Activated CD4-positive, alpha-beta T cell treated with anti-CD3 and anti-CD28 coated beads, Interleukin-2, Interleukin-6, amounts not matched to agents 100 ng/mL and 50 ng/mL, durations not matched to agents 16 hours and 8 hours (primary cell): ENCODE measurements at regions not wholly inside any gene's neighbourhood (a gene's known extent, or its start where the extent isn't known, plus 50 kb on each side); places are given as distances from the start of the nearest gene placed in this dataset.
"Not testable (repeated sequence)": the region's sequence is repeated elsewhere in the genome, so short reads cannot be mapped to it uniquely, and the experiment has no call there.

Source experiments
- DNase-seq: peaks from one replicate; pipeline ENCODE4 v3.0.0-alpha.2; 2020

DNA sequence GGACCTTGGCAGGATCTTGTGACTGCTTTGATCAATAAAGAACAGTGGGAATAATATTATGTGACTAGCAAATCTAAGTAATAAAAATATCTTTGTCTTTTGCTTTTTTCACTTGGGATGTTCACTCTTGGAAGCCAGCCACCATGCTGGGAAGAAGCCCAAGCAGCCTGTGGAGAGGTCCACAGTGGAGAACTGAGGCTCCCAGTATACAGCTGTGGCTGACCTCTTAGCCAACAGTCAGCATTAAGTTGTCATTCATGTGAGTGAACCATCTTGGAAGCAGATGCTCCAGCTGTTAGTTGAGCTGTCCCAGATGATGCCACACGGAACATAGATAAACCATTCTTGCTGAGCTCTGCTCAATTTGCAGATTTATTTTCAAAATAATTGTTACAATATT is 160.0 kb downstream of the OSR1 start:
- no peak for DNase-seq

DNA sequence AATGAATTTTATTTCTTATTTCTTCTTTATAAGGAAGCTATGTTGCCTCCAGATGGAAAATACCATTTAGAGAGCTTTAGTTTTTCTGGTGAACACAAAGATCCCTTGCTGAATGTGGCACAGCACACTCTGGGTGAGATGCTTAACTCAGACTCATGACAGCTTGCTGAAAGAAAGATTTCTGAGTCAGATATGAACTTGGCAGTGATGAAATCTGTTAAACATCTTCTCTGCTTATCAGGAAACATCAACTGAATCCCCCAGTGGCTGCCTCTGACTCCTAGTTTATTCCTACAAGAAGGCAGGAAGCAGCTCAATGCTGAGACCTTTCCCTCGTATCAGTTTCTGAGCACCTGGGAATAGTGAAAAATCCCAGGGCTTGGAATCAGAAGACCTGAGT is 162.8 kb downstream of the OSR1 start:
- DNase-seq = no peak

DNA sequence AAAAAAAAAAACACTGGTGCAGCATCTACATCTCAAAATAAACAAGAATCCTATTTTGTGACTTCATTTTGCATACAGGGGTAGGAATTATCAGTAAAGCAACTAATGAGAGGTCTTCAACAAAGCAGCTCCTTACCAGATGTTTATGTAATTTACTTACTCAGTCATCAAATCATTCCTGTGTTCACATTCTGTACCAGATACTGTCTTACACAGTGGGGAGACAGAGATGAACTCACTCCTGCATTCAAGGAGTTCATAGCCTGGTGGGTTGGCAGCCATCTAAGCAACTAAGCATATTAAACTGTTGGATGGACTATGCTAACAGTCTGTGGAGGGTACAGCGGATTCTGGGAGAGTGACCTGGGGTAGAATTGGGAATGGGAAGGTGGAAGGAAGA is 169.0 kb downstream of the OSR1 start:
- DNase-seq = no peak

DNA sequence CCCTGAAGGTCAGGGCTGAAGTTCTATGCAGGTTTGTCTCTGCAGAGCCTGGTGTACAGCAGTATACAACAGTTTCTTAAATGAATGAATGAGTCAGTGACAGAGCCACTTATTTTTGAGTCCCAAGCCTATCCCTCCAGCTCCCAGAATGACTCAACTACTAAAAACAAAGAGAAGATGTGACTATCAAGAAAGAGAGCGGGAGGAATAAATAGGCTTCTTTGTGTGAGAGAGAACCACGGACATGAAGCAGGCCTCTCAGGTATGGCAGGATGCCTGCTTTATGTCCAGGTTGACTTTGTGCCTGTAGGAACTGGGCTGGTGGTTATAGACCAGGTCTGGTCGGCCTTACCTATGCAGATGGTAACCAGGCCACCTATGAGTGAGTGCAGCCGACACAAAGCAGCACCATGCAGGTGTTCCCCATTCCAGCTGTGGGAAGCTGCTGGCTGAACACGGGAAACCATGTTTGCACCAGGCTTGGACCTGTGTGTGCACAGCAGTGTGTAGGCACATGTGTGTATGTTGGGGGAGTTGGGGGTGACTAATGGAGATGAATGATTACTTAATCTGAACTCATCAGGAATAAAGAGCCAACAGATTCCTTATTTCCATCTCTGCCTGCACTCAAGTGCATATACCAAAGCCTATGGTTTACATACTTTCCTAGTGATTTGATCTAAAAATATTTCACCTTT is 171.0 kb downstream of the OSR1 start:
- no peak for DNase-seq

GRCh38 chr2:19185086-19185485 is 173.3 kb downstream of the OSR1 start:
- no peak for DNase-seq

GRCh38 chr2:19178175-19178574 is 180.2 kb downstream of the OSR1 start:
- DNase-seq = no peak

GRCh38 chr2:19176977-19177376 is 181.4 kb downstream of the OSR1 start:
- no peak for DNase-seq

- no peak for DNase-seq
Measured at GRCh38 chr2:19176172-19176852, 182.1 kb downstream of the OSR1 start.

GRCh38 chr2:19174176-19174575 is 184.2 kb downstream of the OSR1 start:
- no peak for DNase-seq

- no peak for DNase-seq
Measured at GRCh38 chr2:19171409-19171808, 187.0 kb downstream of the OSR1 start.

DNA sequence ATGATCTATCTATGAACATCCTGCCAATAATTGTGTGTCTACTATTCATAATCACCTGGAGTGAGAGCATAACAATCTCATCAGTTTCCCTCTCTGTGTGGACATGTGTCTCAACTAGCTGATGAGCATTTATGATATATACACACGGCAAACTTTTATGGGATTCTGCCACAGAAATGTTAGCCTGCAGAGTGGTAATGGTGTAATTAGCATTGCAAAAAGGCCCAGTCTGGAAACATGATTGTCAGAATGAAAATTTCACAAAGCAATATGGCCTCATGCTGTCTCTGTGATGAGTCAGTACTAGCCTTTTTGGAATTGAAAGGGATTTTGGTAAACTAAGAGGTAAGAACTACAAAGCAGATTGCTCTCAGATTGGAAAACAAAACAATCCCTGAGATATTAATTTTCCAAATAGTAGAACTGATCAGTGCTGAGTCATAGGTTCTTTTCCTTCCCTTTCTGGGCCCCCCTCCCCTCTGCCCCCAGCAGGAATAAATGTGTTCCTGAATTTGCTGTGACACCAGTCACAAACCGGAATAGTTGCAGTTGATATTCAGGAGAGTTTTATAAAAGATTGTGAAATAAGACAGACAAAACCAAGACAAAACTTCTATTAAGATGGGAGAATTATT is 189.2 kb downstream of the OSR1 start:
- no peak for DNase-seq

GRCh38 chr2:19164099-19164498 is 194.3 kb downstream of the OSR1 start:
- not testable (repeated sequence) for DNase-seq

DNA sequence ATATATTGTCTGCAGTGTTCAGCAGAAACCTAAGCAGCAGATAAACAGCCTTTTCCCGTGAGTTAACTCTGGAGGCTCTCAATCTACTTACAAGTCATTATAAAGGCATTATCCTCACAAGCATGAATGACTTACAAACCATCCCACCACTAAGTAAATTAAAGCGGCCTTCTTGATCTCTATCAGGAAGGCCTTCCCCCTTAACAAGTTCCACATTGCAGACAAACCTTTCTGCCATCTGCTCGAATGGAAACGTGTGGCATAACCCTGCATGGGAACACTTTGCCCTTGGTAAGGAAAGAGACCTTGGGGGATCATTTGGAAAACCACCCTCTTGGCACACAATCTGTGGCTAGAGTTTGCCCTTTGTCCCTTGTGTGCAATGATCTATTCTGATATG is 199.5 kb downstream of the OSR1 start:
- no peak for DNase-seq

- no peak for DNase-seq
Measured at GRCh38 chr2:19158211-19158610, 200.2 kb downstream of the OSR1 start.

DNA sequence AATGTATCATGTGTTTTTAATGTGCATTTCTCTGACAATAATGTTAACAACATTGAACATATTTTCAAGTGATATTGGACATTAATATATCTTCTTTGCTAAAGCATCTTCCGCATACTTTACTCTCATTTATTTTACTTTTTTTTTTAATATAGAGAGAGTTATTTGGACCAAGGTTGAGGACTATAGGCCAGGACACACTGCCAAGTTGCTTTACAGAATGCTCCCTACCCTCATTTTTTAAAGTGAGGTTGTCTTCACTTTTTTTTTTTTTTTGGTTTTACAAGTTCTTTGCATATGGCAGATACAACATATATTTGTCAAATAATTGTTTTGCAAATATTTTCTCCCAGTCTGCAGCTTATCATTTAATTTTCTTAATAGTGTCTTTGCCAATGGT is 201.8 kb downstream of the OSR1 start:
- no peak for DNase-seq

GRCh38 chr2:19150726-19151125 is 207.7 kb downstream of the OSR1 start:
- no peak for DNase-seq

DNA sequence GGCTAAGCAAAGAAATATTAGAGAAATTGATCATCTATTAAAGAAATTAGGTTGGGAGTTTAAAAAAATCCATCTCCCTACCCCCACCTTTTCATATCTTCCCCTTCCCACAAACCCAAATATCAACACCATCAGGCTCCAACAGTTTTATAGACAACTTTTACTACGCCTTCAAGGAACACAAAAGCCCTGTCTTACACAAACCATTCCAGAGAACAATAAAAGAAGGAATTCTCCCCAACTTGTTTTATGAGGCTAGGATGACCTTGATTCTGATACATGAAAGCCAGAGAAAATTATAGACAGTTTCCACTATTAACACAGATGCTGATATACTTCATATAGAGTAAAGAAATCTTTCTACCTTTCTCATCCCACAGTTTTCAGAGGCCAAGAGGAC is 211.6 kb downstream of the OSR1 start:
- DNase-seq = no peak

GRCh38 chr2:19141234-19142004 is 217.0 kb downstream of the OSR1 start:
- DNase-seq = no peak

- DNase-seq = no peak
Measured at GRCh38 chr2:19140463-19141208, 217.8 kb downstream of the OSR1 start.

- DNase-seq = no peak
Measured at GRCh38 chr2:19139386-19139785, 219.0 kb downstream of the OSR1 start.

DNA sequence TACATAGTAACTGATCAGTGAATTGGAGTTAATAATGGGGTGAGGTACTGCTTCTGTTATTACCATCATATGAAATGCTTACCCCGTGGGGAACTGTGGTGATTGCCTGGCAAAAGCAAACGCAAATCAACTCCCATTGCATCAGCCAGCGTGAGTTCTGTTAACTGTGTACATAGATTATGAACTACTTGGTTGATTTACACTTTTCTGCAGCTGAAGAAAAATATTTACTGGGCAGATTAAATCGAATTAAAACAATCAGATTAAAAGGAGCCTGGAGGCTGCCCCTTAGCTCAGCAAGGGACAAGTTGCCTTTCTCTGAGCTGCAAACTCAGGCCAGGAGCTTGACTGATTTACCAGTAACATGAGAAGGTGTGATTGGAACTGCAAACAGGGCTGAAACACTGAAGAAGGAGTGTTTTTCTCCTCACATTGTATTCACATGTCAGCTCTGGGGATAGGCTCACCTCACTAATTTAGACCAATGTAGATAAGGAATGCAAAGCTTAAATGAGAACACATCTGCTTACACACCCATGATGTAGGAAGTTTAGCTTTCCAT is 220.1 kb downstream of the OSR1 start:
- DNase-seq = no peak

- DNase-seq = no peak
Measured at GRCh38 chr2:19137433-19137832, 221.0 kb downstream of the OSR1 start.

DNA sequence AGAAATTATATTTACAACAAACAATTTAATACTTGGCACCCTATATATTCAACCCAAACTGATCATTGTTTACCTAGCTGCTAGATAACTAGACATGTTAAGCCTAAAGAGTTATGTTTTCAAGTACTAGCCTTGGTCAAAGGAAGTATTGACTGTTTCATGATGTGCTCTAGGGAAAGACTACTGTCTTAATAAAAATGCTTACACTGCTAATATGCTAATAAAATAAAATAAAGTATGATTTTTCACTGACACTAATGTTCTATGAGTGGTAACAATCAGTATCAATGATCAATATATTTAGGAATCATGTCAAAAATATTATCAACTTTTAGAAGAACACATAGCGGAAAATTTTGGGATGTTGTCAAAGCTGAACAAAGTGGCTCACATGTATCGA is 225.5 kb downstream of the OSR1 start:
- no peak for DNase-seq
